Stimulated activated CD4-positive, alpha-beta T cell treated with anti-CD3 and anti-CD28 coated beads, Interleukin-15, amount 100 ng/mL, for 1 hour (primary cell): ENCODE measurements at regions not wholly inside any gene's neighbourhood (a gene's known extent, or its start where the extent isn't known, plus 50 kb on each side); places are given as distances from the start of the nearest gene placed in this dataset.
"Not testable (repeated sequence)": the region's sequence is repeated elsewhere in the genome, so short reads cannot be mapped to it uniquely, and the experiment has no call there.

Source experiments
- DNase-seq, 2 donors: peaks; one replicate each; pipeline ENCODE4 v3.0.0-alpha.2; 2020; ENCODE audit warnings: low read depth in 1 of 2, low spot score in 1 of 2

DNA sequence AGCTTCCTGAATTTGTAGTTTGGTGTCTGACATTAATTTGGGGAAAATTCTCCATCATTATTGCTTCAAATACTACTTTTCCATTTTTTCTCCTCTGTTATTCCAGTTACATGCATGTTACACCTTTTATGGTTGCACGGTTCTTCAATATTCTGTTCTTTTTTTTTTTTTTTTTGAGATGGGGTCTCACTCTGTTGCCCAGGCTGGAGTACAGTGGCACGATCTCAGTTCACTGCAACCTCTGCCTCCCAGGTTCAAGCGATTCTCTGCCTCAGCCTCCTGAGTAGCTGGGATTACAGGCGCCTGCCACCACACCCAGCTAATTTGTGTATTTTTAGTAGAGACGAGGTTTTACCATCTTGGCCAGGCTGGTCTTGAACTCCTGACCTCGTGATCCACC lies 109.4 kb upstream of the XIST start:
- not testable (repeated sequence) for DNase-seq

DNA sequence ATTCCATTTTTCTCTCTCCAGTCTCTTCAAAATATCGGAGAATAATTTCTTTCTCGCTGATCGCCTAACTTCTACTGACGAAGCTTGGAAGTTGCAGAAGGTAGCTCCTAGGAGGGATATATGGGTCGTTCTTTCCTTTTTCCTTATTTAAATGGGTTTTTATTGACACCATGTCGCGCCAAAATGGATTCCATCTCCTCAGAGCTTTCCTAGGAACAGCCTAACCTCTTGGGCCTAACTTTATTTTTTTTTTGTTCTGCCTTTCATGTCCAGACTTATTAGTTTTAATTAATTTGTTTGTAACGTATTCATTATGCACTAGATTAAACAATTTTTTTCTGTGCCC lies 92.0 kb upstream of the XIST start:
- no peak for DNase-seq

DNA sequence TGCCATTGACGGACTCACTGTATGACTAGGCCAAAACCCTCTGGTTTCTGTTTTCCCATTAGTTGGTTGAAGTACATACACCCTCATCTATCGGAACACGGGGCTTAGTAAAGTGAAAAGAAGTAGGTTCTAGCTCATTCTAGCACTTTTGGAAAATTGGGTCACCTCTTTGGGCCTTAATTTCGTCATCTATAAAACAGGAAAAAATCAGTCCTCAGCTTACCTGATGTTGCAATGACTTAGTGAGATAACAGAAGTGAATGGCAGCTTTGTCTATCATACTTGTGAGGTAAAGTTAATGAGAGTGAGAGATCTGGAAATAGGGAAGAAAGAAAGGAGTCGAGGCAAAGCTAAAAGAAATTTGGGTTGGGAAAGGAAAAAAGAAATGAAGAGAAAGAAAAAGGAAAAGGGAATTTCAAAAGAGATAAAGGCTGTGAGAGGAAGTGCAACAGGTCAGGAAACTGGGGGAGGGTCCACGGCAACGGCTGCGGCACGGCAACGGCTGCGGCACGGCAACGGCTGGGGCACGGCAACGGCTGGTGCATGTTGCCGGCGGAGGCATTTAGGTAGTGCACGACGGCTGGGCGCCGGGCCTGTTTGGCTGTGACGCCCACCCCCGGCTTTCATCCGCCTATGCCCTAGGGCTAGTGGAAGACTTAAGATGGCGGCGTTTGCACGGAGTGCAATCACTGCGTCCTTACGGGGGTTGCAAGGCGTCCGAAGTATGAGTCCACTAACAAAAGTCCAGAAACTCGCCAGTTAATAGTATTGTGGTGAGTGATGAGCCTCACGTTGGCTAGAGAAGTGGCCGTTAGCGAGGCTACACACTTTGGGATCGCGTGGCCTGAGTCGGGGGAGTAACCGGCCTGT lies 91.4 kb upstream of the XIST start:
- DNase-seq, result peak; percentile 64 to 71

DNA sequence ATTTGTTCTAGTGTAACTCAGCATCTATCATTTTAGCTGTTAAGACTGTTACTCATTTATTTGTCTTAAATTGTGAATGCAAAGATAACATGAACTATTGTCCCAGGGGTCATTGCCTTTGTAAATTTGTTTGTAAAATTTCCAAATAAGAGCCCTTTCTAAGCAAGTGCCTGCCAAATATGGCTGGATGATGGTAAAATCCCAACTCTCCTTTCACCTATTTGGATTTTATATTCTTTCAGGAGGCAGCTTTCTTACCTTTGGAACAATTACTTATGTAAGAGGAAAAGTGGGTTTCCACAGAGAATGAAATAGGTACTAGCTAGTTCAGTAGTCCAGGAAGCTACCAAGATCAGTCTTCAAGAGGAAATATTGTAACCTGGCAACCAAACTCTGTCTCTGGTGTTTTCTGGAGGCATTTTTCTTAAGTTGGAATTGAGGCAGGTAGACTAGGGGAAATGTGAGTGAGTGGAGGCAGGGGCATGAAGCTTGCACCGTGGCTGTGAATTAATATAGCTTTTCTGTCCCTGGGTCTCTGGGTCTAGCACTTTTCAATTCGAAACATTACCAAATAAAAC lies 88.5 kb upstream of the XIST start:
- DNase-seq, result no peak

DNA sequence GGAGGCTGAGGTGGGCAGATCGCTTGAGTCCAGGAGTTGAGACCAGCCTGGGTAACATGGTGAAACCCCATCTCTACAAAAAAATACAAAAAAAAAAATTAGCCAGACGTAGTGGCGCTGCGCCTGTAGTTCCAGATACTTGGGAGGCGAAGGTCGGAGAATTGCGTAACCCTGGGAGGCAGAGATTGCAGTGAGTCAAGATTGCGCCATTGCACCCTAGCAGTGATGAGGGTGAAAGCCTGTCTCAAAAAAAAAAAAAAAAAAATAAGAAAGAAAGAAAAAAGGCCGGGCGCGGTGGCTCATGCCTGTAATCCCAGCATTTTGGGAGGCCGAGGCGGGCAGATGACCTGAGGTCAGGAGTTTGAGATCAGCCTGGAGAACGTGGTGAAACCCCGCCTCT lies 85.3 kb upstream of the XIST start:
- DNase-seq, result not testable (repeated sequence)

DNA sequence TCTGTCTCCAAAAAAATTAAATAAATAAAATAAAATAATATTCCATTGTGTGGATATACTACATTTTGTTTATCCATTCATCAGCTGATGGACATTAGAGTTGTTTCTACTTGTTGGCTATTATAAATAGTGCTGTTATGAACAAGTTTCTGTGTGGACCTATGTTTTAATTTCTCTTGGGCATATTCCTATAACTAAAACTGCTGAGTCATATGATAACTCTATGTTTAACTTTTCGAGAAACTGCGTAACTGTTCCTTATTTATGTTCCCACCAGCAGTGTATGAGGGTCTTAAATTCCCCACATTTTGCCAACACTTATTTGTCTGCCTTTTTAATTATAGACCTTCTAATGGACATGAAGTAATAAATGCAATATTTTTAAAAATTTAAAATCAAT lies 80.0 kb upstream of the XIST start:
- no peak for DNase-seq

DNA sequence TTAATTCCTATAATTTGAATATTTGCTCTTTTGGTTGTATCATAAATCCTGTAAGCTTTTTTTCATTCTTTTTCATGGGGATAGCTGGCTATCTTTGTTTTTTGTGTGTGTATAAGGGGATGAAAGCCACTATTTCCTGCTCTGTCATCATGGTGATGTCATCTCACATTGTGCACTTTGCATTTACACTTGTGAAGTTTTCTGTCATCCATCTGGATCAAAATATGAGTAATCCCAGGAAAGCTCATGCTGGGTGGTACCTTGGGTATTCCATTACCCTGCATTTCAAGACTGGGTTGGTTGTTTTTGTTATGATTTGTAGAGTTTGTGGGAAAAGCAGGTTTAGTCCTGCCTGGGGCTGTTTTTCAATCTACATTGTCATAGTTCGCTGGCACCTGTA lies 77.8 kb upstream of the XIST start:
- no peak for DNase-seq

DNA sequence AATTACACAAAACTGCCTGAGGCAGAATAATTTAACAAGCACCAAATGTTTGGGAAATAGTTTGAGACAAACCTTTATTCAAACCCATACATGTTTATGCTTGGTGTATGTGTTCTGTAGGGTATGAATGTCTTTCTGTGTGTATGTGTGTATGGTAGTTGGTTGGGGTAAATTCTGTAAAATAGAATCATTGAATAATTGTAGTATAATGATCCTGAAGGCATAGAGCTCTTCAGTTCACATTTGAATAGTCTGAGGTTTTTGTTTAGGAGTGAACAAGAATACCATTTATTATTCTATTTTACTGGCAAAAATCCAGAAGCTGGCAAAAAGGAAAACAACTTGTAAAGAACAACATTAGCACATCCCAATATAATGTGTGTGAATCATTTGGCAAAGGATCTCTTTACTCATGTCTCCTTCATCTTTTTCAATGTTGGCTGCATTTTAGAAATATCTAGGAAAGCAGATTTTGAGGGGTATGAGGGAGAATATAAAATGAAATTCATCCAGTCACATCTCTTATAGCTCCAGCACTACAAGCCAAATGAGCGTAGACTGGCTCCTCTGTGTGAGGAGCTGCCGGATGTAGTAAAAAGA lies 70.4 kb upstream of the XIST start:
- DNase-seq, result no peak

DNA sequence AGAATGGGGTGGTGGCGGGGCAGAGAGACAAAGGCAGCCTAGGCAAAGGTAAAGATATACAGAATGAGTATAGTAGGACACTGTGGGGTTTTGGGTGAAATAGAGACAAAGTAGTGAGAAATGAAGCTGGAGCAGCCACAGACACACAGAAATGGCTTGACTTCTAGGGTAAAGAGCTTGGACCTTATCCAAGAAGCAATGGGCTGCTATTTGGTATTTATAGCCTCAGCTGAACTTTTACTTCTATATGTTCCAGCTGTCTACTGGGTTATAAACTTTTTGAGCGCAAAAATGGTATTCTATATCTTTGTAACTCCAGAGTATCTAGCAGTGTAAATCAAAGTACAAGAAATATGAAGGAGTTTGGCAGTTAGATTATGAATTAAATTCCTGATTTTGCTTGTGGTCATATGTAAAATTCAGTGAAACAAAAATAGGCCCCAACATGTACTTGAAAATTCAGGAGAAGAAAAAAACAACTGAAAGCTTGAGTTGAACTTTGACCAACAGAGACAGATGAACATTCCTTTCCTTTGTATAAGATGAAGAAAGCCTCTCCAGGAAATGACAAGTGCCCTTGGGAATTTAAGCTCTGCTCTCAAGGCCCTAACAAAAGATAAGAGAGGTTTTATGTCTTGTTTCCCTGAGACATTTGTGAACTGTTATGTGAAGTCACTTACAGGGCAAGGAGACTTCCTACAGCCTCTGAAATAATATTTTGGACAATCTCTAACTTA lies 64.6 kb upstream of the XIST start:
- no peak for DNase-seq

DNA sequence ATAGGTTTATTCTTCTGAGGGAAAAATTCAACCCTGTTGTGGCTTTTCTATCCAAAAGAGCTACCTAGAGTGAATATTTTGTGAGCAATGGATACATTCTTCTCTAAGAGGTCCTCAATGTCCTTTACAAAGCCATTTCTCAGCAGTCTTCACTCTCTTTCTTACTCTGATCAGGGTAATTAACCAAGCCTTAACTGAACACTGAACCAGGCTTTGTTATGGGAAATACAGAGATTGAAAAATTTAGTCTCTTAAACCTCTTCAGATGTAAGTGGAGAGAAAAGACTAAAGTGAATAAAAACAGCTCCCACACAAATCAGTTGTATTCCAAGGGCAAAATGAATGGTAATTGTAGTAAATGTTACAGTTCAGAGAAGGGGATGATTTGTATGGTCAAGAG lies 64.0 kb upstream of the XIST start:
- DNase-seq, result no peak

DNA sequence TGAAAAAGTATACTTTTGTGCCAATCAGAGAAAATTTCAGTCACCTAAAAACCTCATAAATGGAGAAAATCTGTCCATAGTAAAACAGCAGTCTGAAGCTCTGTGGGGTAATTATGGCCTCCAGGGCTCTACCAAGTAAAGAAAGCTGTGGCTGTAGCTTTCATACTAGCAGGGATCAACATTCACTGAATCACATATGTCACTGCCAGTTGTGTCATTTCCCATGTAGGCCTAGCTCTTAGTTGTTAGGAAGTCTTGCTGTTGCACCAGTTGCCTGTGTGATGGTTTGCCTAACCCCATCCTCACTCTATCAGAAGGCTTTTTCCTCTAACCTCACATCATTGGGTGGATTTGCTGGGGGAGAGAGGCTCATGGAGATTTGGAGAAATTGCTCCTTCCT lies 62.3 kb upstream of the XIST start:
- DNase-seq, result not testable (repeated sequence)

DNA sequence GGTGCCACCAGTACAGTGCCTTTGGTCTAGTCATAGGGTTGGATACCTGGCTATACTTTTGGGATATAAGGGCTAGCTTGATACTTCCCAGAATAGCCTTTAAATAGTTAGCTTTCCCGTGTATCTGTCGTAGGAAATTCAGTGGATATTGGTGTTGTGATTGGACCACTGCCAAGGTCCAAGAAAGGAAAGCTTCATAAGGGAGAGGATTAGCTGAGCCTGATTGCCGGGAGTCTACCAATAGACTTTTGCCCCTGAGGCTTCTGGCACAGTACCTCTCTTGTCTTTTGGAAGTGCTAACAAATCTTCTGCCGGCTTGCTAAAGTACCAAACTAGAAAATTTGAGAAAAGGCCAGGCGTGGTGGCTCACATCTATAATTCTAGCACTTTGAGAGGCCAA lies 61.1 kb upstream of the XIST start:
- no peak for DNase-seq

DNA sequence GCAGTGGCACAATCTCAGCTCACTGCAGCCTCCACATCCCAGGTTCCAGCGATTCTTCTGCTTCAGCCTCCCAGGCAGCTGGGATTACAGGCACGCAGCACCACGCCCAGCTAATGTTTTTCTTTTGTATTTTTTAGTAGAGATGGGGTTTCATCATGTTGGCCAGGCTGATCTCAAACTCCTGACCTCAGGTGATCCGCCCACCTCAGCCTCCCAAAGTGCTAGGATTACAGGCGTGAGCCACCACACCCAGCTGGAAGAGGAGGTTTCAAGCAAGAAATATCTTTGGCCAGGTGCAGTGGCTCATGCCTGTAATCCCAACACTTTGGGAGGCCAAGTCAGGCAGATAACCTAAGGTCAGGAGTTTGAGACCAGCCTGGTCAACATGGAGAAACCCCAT lies 59.4 kb upstream of the XIST start:
- DNase-seq, result not testable (repeated sequence)

DNA sequence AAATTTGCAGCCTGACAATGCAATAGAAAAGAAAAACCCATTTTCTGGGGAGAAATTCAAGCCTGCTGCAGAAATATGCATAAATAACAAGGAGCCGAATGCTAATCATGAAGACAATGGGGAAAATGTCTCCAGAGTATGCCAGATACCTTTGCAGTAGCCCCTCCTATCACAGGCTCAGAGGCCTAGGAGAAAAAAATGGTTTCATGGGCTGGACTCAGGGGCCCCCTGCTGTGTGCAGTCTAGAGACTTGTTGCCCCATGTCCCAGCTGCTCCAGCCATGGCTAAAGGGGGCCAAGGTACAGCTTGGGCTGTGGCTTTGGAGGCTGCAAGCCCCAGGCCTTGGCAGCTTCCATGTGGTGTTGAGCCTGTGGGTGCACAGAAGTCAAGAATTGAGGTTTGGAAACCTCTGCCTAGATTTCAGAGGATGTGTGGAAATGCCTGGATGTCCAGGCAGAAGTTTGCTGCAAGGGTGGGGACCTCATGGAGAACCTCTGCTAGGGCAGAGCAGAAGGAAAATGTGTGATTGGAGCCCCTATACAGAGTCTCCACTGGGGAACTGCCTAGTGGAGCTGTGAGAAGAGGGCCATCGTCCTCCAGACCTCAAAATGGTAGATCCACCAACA lies 53.3 kb upstream of the XIST start:
- not testable (repeated sequence) for DNase-seq

DNA sequence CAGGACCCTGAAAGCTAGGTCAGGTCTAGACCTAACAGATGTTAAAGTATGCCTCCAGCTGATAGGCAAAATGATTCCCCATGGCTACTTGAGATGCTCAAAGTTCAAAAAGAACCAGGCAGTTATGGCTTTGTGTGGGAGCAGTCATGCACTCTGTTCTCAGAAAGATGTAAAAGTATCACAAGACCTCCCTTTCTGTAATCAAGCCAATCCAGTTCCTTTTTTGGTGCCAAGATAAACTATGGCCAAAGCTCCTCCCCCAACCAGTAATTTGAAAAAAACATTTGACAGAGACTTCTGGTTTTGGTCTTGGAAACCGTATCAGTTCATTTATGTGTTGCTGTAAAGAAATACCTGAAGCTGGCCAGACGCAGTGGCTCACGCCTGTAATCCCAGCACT lies 51.4 kb upstream of the XIST start:
- no peak for DNase-seq
